OCI-LY7 (cell line): ENCODE measurements at regions not wholly inside any gene's neighbourhood (a gene's known extent, or its start where the extent isn't known, plus 50 kb on each side); places are given as distances from the start of the nearest gene placed in this dataset.

Source experiments
- CTCF ChIP-seq: fragments of 200-600 bp; sonication (generic); conservative IDR thresholded peaks from 2 replicates; pipeline ENCODE4 v1.5.1; 2014; ENCODE audit warnings: mild to moderate bottlenecking, antibody characterized with exemption, low read length, moderate library complexity, mixed read lengths
- EZH2phosphoT487 ChIP-seq: fragments of 200-600 bp; sonication (generic); IDR thresholded peaks from 2 replicates; pipeline ENCODE4 v1.6.1; 2018; ENCODE audit warnings: low read depth, borderline replicate concordance, mild to moderate bottlenecking, mixed run types, antibody characterized with exemption, low read length, moderate library complexity, mixed read lengths

- TF ChIP-seq CTCF: no peak
- no peak for TF ChIP-seq EZH2phosphoT487
Measured at GRCh38 chr4:178463747-178464146, 1021.5 kb upstream of the AGA start.
